GM18907 (cell line): ENCODE measurements at regions not wholly inside any gene's neighbourhood (a gene's known extent, or its start where the extent isn't known, plus 50 kb on each side); places are given as distances from the start of the nearest gene placed in this dataset.
"Not testable (repeated sequence)": the region's sequence is repeated elsewhere in the genome, so short reads cannot be mapped to it uniquely, and the experiment has no call there.

Source experiments
- ATAC-seq: cut with Tn5 transposase; IDR thresholded peaks from one replicate; pipeline ENCODE4 v1.9.1; 2021; ENCODE audit warnings: mild to moderate bottlenecking, moderate library complexity; ENCODE audit not compliant: unreplicated experiment

DNA sequence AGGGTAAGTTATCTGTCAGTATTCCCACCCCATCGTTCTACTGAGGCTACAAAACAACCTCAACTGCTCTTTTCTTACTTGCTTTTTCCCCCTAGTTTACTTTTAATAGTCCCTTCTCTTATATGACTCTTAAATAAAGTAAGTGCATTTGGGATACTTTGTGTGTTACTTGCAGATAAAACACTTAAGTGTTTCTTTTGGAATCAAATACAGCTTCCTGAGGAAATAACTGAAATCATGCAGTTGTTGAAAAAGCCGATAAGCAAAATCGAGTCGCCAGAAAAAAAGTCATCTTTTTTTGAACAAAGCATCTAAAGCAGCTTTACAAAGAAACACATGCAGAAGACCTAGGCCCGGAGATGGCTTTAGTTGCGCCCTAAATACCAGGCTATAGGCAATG, 53.5 kb upstream of the EPB41L4A start:
- ATAC-seq, result no peak

DNA sequence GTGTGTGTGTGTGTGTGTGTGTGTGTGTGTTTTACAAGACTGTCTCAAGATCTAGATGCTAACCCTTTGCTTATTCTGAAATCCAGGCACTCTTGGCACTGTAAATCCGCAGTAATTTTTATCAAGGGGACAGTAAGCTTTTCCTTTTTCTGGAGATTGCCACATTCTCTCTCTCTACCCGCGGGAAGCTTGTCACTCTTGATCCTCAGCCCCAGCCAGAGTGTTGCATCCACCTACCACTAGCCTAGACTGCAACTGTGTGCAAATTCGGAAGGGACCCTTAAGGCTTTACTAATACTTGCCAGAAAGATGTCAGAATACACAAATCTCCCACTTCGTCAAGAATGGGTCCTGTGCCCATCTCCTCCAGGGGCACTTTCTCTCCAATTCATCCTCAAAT, 54.9 kb upstream of the EPB41L4A start:
- no peak for ATAC-seq

DNA sequence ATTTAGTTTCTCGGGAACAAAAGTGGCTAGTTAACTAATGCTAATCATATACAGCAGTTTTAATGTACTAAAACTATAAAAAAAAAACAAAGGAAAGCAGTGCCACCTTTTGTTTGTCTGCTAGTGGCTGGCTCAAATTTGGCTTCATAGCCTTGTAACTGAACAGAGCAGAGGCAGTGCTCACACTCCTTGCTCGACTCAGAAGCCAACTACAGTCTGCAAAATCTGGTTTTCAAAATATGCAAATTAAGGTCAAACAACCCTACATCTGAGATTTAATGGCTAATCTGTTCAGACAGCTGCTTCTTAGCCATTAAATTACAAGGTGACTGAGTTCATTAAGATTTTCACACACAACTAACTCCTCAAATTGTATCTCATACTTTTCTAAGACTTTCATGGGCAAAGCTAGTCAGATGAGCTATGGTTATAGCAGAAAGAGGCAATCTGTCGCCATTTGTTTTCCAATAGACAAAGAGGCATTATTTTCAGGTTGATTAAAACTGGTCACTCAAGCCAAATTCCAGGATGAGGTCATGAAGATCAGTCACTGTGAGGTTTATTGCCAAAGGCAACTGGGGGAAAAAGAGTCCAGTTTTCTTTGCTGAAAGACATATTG, 56.8 kb upstream of the EPB41L4A start:
- no peak for ATAC-seq

DNA sequence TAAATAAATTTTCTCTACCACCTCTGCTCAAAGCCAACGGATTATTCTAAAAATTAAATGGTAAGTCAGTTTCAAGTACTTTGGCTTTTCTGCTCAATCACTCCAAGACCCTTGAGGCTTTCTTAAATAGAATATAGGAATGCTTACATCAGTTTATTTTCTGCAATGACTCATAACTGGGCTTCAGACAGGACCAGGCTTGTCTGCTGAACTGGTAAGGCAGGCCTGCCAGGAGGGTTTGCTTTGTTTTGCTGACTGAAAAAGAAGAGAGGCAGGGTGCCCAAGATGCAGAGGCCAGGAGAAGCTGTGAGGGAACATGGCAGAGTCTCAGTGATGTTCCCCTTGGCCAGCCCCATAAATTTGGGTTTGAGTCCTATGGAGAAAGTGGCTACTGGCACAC, 60.3 kb upstream of the EPB41L4A start:
- ATAC-seq, result no peak

DNA sequence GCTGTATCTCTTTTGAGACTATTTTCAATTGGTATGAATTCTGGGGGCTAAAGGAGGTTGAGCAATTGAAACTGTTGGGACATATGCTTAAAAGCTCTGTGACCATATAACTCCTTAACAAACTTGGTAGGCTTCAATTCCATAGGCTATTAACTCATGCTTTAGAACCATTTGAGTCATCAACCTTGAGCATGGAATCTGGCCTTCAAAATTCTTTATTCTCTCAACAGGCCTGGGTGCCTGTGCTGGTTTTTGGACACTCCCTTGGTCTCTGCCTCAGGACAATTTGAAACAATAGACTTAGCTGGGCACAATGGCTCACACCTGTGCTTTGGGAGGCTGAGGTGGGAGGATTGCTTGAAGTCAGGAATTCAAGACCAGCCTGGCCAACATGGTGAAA, 61.4 kb upstream of the EPB41L4A start:
- ATAC-seq, result no peak

DNA sequence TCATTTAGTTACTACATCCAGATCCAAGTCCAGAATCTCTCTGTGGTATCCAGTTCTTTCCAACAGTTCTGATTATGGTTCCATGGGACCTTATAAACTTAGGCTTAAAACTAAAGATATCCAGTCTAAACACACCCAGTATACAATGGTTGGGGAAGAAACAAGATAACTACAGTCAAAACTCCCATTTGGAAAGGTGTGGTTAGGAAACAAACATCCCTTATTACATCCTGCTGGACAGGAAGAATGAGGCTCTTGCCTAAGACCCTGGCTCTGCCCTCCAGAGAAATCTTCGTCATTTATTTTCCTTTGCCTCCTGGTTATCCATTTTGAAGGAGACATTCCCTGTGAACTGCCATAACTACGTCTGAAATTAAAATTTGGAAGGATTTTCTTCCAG, 64.6 kb upstream of the EPB41L4A start:
- ATAC-seq, result no peak

DNA sequence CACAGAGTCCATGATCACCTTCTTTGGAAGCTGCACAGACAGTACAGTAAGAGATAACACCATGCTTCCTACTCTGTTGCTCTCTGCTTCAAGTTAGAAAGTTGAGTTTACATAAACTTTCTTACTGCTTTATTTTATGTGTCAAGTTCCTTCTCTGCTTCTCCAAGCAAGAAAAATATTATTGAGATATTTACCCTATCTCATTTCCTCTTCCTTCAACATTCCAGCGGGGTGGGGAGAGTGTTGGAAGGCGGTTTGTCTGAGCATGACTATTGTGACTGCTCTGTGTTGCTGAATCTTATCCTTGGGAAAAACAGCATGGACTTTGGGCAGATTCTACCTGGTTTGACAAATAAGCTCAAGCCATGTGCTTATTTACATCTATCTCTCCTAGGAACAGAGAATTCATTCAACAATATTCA, 66.9 kb upstream of the EPB41L4A start:
- ATAC-seq, result no peak

DNA sequence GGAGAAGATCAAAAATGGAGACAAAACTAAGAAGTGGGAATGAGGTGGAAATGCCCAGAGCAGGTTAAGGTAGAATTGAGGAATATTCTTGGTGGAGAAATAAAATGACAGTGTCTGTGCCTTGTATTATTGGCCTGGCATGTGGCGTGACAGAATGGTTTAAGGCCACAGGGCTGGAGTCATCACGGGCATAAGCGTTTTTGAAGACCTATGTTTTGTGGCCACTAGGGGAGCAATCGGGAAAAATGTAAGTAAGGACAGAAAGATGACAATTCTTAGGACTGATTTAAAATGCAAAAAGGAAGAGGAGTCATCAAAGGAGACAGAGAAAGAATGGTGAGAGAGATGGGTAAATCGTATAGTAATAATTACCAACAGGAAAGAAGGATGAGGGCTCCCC, 72.2 kb upstream of the EPB41L4A start:
- ATAC-seq, result peak; percentile 43

DNA sequence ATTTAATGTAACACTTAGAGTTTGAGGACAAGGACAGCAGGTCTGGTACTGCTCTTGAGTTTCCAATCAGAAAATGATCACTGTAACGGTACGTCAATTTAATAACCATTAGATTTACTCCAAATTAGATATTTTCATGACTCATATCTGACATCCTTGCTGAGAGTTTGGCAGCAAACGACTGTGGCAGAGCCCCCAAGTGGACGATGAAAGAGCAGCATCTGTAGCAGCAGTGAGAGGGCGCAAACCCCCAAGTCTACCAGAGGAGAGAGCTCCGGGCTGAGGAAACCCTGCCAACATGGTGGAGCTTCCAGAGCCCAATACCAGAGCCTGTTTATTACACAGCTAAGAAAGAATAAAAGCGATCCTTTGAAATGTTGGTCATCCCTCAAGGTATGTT, 73.2 kb upstream of the EPB41L4A start:
- ATAC-seq, result peak; percentile 100

DNA sequence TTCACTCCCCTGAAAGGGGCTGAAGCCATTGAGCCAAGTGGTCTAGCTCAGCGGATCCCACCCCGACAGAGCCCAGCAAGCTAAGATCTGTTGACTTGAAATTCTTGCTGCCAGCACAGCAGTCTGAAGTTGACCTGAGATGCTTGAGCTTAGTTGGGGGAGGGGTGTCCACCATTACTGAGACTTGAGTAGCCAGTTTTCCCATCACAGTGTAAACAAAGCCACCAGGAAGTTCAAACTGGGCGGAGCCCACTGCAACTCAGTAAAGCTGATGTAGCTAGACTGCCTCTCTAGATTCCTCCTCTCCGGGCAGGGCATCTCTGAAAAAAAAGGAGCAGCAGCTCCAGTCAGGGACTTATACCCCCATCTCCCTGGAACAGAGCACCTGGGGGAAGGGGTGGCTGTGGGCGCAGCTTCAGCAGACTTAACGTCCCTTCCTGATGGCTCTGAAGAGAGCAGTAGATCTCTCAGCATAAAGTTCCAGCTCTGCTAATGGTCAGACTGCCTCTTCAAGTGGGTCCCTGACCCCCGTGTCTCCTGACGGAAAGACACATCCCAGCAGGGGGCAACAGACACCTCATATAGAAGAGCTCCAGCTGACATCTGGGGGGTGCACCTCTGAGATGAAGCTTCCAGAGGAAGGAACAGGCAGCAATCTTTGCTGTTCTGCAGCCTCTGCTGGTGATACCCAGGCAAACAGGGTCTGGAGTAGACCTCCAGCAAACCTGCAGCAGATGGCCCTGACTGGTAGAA, 84.8 kb upstream of the EPB41L4A start:
- not testable (repeated sequence) for ATAC-seq

DNA sequence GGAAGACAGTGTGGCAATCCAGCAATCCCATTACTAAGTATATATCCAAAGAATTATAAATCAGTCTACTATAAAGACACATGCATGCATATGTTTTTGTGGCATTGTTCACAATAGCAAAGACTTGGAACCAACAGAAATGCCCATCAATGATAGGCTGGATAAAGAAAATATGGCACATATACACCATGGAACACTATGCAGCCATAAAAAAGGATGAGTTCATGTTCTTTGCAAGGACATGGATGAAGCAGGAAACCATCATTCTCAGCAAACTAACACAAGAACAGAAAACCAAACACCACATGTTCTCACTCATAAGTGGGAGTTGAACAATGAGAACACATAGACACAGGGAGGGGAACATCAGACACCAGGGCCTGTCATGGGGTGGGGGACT, 90.0 kb upstream of the EPB41L4A start:
- not testable (repeated sequence) for ATAC-seq

DNA sequence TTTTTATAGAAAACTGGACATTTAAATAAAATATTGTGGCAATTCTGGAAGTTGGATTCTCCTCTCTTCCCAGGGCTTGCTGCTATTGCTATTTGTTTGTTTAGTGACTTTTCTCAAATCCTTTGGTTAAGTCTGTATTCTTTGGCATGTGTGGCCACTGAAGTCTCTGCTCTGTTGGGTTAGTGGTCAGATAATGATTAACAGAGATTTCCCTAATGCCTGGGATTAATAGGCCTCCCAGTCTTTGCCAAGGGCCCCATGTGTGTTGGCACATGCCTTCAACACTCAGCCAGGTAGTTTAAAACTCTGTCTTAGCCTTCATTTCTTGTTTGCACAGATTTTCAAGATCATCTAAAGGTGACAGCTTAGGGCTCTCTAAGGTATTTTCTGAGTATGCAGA, 92.8 kb upstream of the EPB41L4A start:
- no peak for ATAC-seq

DNA sequence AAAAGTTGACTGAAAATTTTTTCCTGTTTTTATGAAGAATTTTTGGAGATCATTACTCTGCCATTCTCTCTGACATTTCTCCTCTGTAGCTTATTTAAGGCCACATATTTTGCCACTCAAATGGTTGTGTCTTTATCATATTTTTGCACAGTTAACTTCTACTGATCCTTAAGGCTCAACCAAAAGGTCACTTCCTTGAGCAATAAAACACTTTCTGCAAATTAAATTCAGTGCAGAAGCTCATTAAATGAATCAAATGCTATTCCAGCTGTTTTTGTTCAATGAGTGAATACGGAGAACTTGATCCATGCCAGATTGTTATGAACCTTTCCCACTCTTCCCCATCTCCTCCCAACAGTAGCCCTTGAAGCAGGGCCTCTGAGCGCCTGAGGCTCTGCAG, 93.8 kb upstream of the EPB41L4A start:
- no peak for ATAC-seq

DNA sequence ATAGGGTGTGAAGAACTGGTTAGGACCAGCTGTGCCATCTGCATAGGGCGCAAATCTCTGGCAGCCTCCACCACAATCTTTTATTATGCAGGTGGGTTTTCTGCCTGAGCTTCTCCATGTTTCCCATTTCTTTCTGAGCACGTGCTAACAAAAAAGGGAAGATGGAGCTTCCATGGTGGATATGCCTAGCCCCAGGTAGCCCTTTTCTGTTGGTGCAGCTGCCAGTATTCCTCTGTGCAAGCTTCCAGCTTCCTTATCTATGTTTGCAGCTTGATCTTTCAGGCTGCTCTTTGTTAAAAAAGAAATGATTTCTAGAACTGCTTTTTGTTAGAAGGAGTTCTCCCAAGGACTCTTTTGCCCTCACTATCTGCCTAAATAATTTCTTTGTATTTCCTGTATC, 95.0 kb upstream of the EPB41L4A start:
- no peak for ATAC-seq

DNA sequence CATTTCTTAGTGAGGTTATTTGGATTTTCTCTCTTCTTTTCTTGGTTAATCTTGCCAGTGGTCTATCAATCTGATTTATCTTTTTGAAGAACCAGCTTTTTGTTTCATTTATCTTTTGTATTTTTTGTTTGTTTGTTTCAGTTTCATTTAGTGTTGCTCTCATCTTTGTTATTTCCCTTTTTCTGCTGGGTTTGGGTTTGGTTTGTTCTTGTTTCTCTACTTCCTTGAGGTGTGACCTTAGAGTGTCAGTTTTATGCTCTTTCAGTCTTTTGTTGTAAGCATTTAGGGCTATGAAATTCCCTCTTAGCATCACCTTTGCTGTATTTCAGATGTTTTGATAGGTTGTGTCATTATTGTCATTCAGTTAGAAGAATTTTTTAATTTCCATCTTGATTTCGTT, 101.4 kb upstream of the EPB41L4A start:
- not testable (repeated sequence) for ATAC-seq

DNA sequence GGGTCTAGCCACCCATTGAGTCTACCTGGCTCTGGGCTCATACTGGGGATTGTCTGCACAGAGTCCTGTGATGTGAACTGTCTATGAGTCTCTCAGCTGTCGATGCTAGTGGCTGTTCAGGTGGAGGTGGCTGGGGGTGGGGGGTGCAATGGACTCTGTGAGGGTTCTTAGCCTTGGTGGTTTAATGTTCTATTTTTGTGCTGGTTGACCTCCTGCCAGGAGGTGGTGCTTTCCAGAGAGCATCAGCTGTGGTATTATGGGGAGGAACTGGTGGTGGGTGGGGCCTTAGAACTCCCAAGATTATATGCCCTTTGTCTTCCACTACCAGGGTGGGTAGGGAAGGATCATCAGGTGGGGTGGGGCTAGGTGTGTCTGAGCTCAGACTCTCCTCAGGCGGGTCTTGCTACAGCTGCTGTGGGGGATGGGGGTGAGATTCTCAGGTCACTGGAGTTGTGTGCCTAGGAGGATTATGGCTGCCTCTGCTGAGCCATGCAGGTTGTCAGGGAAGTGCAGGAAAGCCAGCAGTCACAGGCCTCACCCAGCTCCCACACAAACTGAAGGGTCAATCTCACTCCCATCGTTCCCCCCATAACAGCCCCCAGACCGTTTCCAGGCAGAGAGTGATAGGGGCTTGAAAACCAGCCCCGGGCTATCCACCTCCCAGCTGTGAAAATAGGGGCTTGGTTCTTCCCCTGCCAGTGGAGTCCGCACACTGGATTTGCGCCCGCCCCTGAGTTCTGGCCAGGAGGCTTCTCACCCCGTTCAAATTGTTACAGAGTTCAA, 104.0 kb upstream of the EPB41L4A start:
- peak; percentile 68 for ATAC-seq

DNA sequence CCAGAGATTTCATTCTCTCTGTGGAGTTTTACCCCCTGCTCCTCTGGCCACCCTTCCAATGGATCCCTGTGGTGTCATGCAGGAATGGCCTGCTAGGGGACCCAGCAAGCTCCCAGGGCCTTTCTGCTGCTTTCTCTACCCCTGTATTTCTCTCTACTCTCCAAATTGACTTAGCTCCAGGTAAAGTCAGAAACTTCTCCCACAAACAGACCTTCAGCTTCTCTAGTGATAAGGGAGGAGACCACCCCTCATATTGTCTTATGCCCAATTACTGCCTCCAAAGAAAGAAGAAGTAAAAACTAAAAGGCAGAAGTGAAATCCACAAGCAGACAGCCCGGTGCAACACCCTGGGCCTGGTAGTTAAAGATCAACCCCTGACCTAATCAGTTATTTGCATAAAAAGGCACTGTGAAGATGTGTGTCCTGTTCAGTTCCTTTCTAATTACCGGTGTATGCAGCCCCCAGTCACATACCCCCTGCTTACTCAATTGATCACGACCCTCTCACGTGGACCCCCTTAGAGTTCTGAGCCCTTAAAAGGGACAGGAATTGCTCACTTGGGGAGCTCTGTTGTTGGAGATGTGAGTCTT, 104.7 kb upstream of the EPB41L4A start:
- ATAC-seq, result peak; percentile 82

DNA sequence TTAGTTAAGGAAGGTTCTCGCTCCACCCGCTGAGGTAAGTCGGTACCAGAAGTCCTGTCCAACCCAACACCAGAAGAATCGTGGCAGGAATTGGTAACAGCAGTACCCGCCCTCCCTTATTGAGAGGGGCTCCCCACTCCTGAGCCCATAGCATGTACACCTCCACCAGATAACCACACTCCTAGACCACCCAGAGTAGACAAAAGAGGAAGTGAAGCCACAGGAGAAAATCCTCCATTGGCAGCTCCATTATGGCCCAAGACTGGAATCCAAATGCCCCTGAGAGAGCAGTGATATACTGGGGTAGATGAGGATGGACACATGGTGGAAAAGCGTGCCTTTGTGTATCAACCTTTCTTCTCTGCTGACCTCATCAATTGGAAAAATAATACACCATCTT, 106.1 kb upstream of the EPB41L4A start:
- no peak for ATAC-seq

DNA sequence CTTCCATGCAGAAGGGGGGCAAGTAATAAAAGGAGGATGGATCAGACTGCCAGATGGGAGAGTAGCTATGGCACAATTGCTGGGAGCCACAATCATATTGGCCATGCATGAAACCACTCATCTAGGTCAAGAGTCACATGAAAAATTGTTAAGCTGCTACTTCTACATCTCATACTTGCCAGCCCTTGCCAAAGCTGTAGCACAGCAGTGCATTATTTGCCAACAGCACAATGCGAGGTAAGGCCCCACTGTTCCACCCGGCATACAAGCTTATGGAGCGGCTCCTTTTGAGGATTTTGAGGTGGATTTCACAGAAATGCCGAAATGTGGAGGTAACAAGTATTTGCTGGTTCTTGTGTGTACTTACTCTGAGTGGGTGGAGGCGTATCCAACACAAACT, 109.9 kb upstream of the EPB41L4A start:
- no peak for ATAC-seq

DNA sequence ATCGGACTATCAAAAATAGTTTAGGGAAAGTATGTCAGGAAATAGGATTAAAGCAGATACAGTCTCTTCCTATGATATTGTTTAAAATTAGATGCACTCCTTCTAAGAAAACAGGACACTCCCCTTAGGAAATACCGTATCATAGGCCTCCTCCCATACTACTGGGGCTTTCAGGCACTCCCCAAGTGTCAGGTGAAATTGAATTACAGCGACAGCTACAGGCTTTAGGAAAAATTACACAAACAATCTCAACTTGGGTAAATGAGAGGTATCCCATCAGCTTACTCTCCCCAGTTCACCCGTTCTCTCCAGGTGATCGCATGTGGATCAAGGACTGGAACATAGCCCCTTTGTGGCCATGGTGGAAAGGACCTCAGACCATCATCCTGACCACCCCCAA, 110.4 kb upstream of the EPB41L4A start:
- ATAC-seq, result no peak

DNA sequence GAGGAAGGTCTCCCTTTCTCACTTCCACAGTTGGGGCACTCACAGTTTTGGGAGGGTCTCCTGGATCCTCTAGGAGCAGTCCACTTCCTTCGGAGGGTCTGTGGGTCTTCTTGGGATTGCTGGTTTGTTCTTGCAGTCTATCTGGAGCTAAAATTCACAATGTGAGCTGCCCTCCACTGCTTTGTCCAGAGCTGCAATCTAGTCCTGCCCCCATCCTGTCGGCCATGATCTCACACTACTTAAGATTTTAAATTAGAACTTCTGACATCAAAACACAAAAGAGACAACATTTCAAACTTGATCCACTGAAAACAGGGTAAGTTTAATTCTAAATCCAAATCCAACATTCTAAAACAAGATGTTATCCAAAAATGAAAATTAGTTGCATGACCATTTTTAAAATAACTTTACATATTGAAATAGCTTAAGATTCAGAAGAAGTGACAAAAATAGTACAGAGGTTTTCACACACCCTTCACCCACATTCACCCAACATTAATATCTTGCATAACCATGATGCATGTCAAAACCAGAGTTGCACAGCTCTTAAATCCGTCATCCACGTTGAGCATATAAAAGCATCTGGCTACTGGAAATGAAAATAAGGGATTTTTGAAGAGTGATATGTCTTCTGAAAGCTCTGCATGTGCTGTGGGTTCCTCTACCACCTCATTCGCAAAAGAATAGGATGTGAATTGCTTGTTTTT, 113.7 kb upstream of the EPB41L4A start:
- ATAC-seq, result peak; percentile 43
